Activated T-cell treated with anti-CD3 and anti-CD28 coated beads for 48 hours (primary cell): ENCODE measurements at regions not wholly inside any gene's neighbourhood (a gene's known extent, or its start where the extent isn't known, plus 50 kb on each side); places are given as distances from the start of the nearest gene placed in this dataset.

ENCODE experiments used
- DNase-seq: peaks from one replicate; pipeline ENCODE4 v3.0.0-alpha.2; 2020; ENCODE audit warnings: low read depth

GRCh38 chr3:176932433-176932832 is 264.8 kb downstream of the TBL1XR1 start:
- no peak for DNase-seq

GRCh38 chr3:176931991-176932390 is 265.3 kb downstream of the TBL1XR1 start:
- DNase-seq: no peak

GRCh38 chr3:176930942-176931341 is 266.3 kb downstream of the TBL1XR1 start:
- no peak for DNase-seq

- DNase-seq: no peak
Observed at GRCh38 chr3:176928582-176928931, 268.7 kb downstream of the TBL1XR1 start.

GRCh38 chr3:176927706-176928581 is 269.3 kb downstream of the TBL1XR1 start:
- DNase-seq: no peak

- no peak for DNase-seq
Observed at GRCh38 chr3:176927280-176927679, 270.0 kb downstream of the TBL1XR1 start.

GRCh38 chr3:176926688-176927087 is 270.6 kb downstream of the TBL1XR1 start:
- DNase-seq: no peak

GRCh38 chr3:176926034-176926433 is 271.2 kb downstream of the TBL1XR1 start:
- no peak for DNase-seq

- DNase-seq: no peak
Observed at GRCh38 chr3:176920766-176921160, 276.5 kb downstream of the TBL1XR1 start.

GRCh38 chr3:176919836-176920765 is 277.2 kb downstream of the TBL1XR1 start:
- no peak for DNase-seq

- no peak for DNase-seq
Observed at GRCh38 chr3:176916777-176917176, 280.5 kb downstream of the TBL1XR1 start.

GRCh38 chr3:176914764-176915163 is 282.5 kb downstream of the TBL1XR1 start:
- no peak for DNase-seq

- no peak for DNase-seq
Observed at GRCh38 chr3:176911579-176911978, 285.7 kb downstream of the TBL1XR1 start.

- DNase-seq: no peak
Observed at GRCh38 chr3:176909044-176909443, 288.2 kb downstream of the TBL1XR1 start.

GRCh38 chr3:176906046-176906905 is 291.0 kb downstream of the TBL1XR1 start:
- DNase-seq: no peak

GRCh38 chr3:176905331-176905730 is 292.0 kb downstream of the TBL1XR1 start:
- no peak for DNase-seq

GRCh38 chr3:176904506-176904905 is 292.8 kb downstream of the TBL1XR1 start:
- no peak for DNase-seq

GRCh38 chr3:176896640-176897039 is 300.6 kb downstream of the TBL1XR1 start:
- DNase-seq: no peak

GRCh38 chr3:176896165-176896564 is 301.1 kb downstream of the TBL1XR1 start:
- no peak for DNase-seq

GRCh38 chr3:176879710-176880109 is 317.6 kb downstream of the TBL1XR1 start:
- no peak for DNase-seq

GRCh38 chr3:176873261-176873660 is 324.0 kb downstream of the TBL1XR1 start:
- DNase-seq: no peak

GRCh38 chr3:176872771-176873209 is 324.5 kb downstream of the TBL1XR1 start:
- peak; percentile 43 for DNase-seq
